ENCODE measurements at regions not wholly inside any gene's neighbourhood (a gene's known extent, or its start where the extent isn't known, plus 50 kb on each side); places are given as distances from the start of the nearest gene placed in this dataset.

DNA sequence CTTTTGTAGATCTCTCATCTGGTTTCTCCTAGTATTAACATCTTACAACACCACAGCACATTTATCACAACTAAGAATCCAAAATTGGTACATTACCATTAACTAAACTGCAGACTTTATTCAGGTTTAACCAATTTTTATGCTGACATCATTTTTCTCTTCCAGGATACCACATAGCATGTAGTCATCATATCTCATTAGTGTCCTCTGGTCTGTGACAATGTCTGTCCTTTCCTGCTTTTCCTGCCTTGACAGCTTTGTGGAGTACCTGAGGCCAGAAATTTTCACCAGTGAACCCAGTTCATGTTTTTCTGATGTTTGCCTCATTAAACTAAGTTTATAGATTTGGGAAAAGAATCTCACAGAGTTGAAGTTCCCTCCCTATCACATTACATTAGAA, 294.7 kb upstream of the TNC start:
- no peak for TF ChIP-seq GATA3 (IDR thresholded peaks at IDR 0.05; ENCODE audit: low read depth, low read length)
- TF ChIP-seq GATA2 (IDR thresholded peaks at IDR 0.05; ENCODE audit: low read depth, low read length), result no peak

Measured in SH-SY5Y (cell line).